Endothelial cell of umbilical vein (primary cell): ENCODE measurements at regions not wholly inside any gene's neighbourhood (a gene's known extent, or its start where the extent isn't known, plus 50 kb on each side); places are given as distances from the start of the nearest gene placed in this dataset.

Source experiments
- BruUV-seq: library from RNA; stranded (reverse); fragments of 400-500 nt; replicated peaks from 2 replicates; lab custom pipeline; 2021; lab: Mats Ljungman, UMichigan
- CTCF ChIA-PET: fragments of 300-600, 350-600 bp; sonication (Branson Sonifier 250); formaldehyde crosslinking; loops from one replicate; lab custom pipeline; 2021; ENCODE audit warnings: antibody characterized with exemption, inconsistent platforms; lab: Charles Lee
- POLR2A ChIA-PET: fragments of 300-600, 350-600 bp; sonication (Branson Sonifier 250); formaldehyde crosslinking; loops from one replicate; lab custom pipeline; 2021; ENCODE audit warnings: antibody characterized with exemption, inconsistent platforms; lab: Charles Lee
- DNase-seq: peaks from one replicate; pipeline ENCODE4 v3.0.0-alpha.2; 2011; ENCODE audit warnings: low read depth, low spot score
- FAIRE-seq: peaks from 2 replicates; lab custom pipeline; 2011; peaks lifted over from hg19 to GRCh38; lab: Jason Lieb, UNC
- H2AFZ ChIP-seq: 2 replicates; pipeline ENCODE4 v1.6.0; 2012; ENCODE audit warnings: low read depth, low read length, control low read depth, inconsistent platforms
- H3K27ac ChIP-seq: 2 replicates; pipeline ENCODE4 v1.5.1; 2011; ENCODE audit warnings: low read depth, mild to moderate bottlenecking, control low read depth, low read length, moderate library complexity; ENCODE audit not compliant: insufficient read depth
- H3K27me3 ChIP-seq, 2 experiments: 2 replicates each; pipeline versions ENCODE4 v1.6.0 to v1.6.1; 2011; ENCODE audit warnings: low read length in 2 of 2, mixed read lengths in 1 of 2; ENCODE audit not compliant: control insufficient read depth in 2 of 2, insufficient read depth in 2 of 2
- H3K36me3 ChIP-seq, 2 experiments: 2 replicates in 1 of 2; 3 replicates in 1 of 2; pipeline ENCODE4 v1.5.1; 2011; ENCODE audit warnings: low read length in 2 of 2, mild to moderate bottlenecking in 1 of 2, moderate library complexity in 1 of 2; ENCODE audit not compliant: control insufficient read depth in 2 of 2, insufficient read depth in 2 of 2; ENCODE audit errors: extremely low read depth in 1 of 2
- H3K4me1 ChIP-seq: 3 replicates; pipeline ENCODE4 v1.5.1; 2011; ENCODE audit warnings: mild to moderate bottlenecking, low read length; ENCODE audit not compliant: control insufficient read depth, insufficient read depth; ENCODE audit errors: extremely low read depth
- H3K4me2 ChIP-seq: 2 replicates; pipeline ENCODE4 v1.6.1; 2011; ENCODE audit warnings: low read length, control low read depth, mixed read lengths; ENCODE audit not compliant: insufficient read depth
- H3K4me3 ChIP-seq, 3 experiments: fragments of 200-600 bp in 1 of 3; sonication (generic), shearing (Covaris generic) in 1 of 3; replicated peaks in 1 of 3; 2 replicates each; pipeline ENCODE4 v1.5.1; 2011 to 2016; ENCODE audit warnings: control low read depth in 3 of 3, low read length in 3 of 3, mild to moderate bottlenecking in 2 of 3, inconsistent platforms in 1 of 3, low read depth in 1 of 3, moderate library complexity in 1 of 3; ENCODE audit not compliant: insufficient read depth in 1 of 3
- H3K79me2 ChIP-seq: 2 replicates; pipeline ENCODE4 v1.6.0; 2012; ENCODE audit warnings: low read length, inconsistent platforms; ENCODE audit not compliant: control insufficient read depth, insufficient read depth
- H3K9ac ChIP-seq: replicated peaks from 2 replicates; pipeline ENCODE3; 2011; ENCODE audit warnings: low read length, control low read depth; ENCODE audit not compliant: insufficient read depth; ENCODE audit errors: extremely low read depth
- H3K9me1 ChIP-seq: replicated peaks from 3 replicates; pipeline ENCODE4 v1.6.0; 2011; ENCODE audit warnings: mild to moderate bottlenecking, low read length; ENCODE audit not compliant: control insufficient read depth, insufficient read depth; ENCODE audit errors: extremely low read depth
- H3K9me3 ChIP-seq: replicated peaks from 2 replicates; pipeline ENCODE4 v1.5.1; 2012; ENCODE audit warnings: low read length, inconsistent platforms; ENCODE audit not compliant: control insufficient read depth, insufficient read depth
- H4K20me1 ChIP-seq: replicated peaks from 2 replicates; pipeline ENCODE3; 2011; ENCODE audit warnings: mild to moderate bottlenecking, low read length; ENCODE audit not compliant: control insufficient read depth, insufficient read depth; ENCODE audit errors: extremely low read depth
- FOS ChIP-seq: IDR thresholded peaks from 2 replicates; pipeline ENCODE4 v1.6.1; 2011; ENCODE audit warnings: mild to moderate bottlenecking, low read length, moderate library complexity, borderline replicate concordance; ENCODE audit not compliant: insufficient read depth
- JUN ChIP-seq: IDR thresholded peaks from 2 replicates; pipeline ENCODE4 v1.6.1; 2011; ENCODE audit warnings: borderline replicate concordance, low read depth; ENCODE audit not compliant: insufficient read length, insufficient read depth
- MYC ChIP-seq: IDR thresholded peaks from one replicate; pipeline ENCODE4 v1.6.1; 2011; ENCODE audit warnings: mild to moderate bottlenecking, low read depth, low read length
- POLR2AphosphoS5 ChIP-seq: IDR thresholded peaks from 2 replicates; pipeline ENCODE4 v1.6.1; 2012; ENCODE audit warnings: low read depth, mild to moderate bottlenecking, control low read depth, low read length, moderate library complexity; ENCODE audit not compliant: insufficient read depth
- dilution Hi-C: fragments of 300-500 bp; cut with MboI; formaldehyde crosslinking; loops from one replicate; pipeline ENCODE4 v1.15.0; 2019; ENCODE audit warnings: low sequenced_read_pairs; ENCODE audit not compliant: extremely low pct_ligation_motif_present
- intact Hi-C: fragments of 100-400 bp; cut with micrococcal nuclease; formaldehyde crosslinking; loops from one replicate; pipeline ENCODE4 v1.10.0; 2022
- TF ChIP-seq, protein P1 (sequence below), 2 donors: IDR thresholded peaks; 1 replicate in 1 of 2; 2 replicates in 1 of 2; pipeline ENCODE4 v1.5.1; 2011; ENCODE audit warnings: low read length in 2 of 2, mild to moderate bottlenecking in 2 of 2, moderate library complexity in 2 of 2, control low read depth in 1 of 2, inconsistent platforms in 1 of 2, low read depth in 1 of 2; ENCODE audit not compliant: insufficient read depth in 1 of 2; ENCODE audit errors: extremely low read depth in 1 of 2
- TF ChIP-seq, protein P2 (sequence below): IDR thresholded peaks from 2 replicates; pipeline ENCODE4 v1.6.1; 2011; ENCODE audit not compliant: insufficient read depth, insufficient read length

DNA sequence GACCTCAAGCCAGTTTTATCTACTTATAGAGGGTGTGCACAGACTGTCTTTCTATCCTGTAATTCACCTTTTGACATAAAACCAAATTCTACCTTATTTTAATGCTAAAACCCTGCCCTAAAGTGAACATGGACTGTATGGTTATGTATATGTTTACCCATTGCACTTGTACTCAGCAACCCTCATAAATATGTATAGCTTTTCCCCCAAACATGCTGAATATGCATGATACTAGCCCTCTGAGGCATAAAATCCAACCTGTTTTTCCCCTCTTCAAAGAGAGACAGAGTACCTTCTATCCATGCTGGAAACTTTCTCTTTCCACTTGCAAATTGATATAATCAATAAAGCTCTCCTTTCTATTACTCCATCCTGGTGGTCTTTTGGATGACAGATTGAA, 267.9 kb upstream of the BMP2 start:
- Histone ChIP-seq H2AFZ (no peak overlapping the region), H3K27me3 (no peaks in the 10 kb centered on the region), H3K4me2 (no peak overlapping the region), H3K79me2 (no peaks in the 10 kb centered on the region), H4K20me1 (no peaks in the 10 kb centered on the region), H3K36me3 (no peaks in the 10 kb centered on the region), H3K4me3 (no peak overlapping the region), H3K9me3 (no peaks in the 10 kb centered on the region), H3K9ac (no peak overlapping the region), H3K9me1 (no peaks in the 10 kb centered on the region), H3K4me1 (peaks cover 12% of the 10 kb centered on the region), H3K27ac (no peak overlapping the region)
- no TSS peak for BruUV-seq
- ChIA-PET CTCF (interaction anchor here (0.7 to 1.4 kb wide), 4 partner anchors 13 to 84 kb away, joined by 3 to 5 read pairs (median 4); no protein-coding TSS in a partner anchor), POLR2A (no interaction called here)
- dilution Hi-C loops = no loop called here
- no peak for TF ChIP-seq FOS
- no peak for TF ChIP-seq POLR2AphosphoS5
- TF ChIP-seq, protein P1, sequence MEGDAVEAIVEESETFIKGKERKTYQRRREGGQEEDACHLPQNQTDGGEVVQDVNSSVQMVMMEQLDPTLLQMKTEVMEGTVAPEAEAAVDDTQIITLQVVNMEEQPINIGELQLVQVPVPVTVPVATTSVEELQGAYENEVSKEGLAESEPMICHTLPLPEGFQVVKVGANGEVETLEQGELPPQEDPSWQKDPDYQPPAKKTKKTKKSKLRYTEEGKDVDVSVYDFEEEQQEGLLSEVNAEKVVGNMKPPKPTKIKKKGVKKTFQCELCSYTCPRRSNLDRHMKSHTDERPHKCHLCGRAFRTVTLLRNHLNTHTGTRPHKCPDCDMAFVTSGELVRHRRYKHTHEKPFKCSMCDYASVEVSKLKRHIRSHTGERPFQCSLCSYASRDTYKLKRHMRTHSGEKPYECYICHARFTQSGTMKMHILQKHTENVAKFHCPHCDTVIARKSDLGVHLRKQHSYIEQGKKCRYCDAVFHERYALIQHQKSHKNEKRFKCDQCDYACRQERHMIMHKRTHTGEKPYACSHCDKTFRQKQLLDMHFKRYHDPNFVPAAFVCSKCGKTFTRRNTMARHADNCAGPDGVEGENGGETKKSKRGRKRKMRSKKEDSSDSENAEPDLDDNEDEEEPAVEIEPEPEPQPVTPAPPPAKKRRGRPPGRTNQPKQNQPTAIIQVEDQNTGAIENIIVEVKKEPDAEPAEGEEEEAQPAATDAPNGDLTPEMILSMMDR (IDR thresholded peaks at IDR 0.05; ENCODE audit: extremely low read depth in 1 of 2, insufficient read depth in 1 of 2, low read depth in 1 of 2, low read length in 2 of 2) = no peak
- TF ChIP-seq, protein P2, sequence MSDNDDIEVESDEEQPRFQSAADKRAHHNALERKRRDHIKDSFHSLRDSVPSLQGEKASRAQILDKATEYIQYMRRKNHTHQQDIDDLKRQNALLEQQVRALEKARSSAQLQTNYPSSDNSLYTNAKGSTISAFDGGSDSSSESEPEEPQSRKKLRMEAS = no peak
- TF ChIP-seq JUN = no peak
- TF ChIP-seq MYC = no peak
- intact Hi-C loops = no loop called here
- FAIRE-seq (no peak), DNase-seq (no peak)
